ENCODE measurements at regions not wholly inside any gene's neighbourhood (a gene's known extent, or its start where the extent isn't known, plus 50 kb on each side); places are given as distances from the start of the nearest gene placed in this dataset.

- TF ChIP-seq ZNF619 (CRISPR knock-in tag; IDR thresholded peaks at IDR 0.05) (no peak), CAMTA2 (CRISPR knock-in tag; IDR thresholded peaks at IDR 0.05; ENCODE audit: borderline replicate concordance) (no peak), KAT2B (IDR thresholded peaks at IDR 0.05; ENCODE audit: borderline replicate concordance, low read depth, low read length) (no peak), NFIC (IDR thresholded peaks at IDR 0.05; ENCODE audit: low read length) (no peak), E2F1 (CRISPR knock-in tag; IDR thresholded peaks at IDR 0.05) (no peak), DPF2 (CRISPR knock-in tag; IDR thresholded peaks at IDR 0.05; ENCODE audit: borderline replicate concordance, low read depth) (no peak), MXI1 (IDR thresholded peaks at IDR 0.05; ENCODE audit: borderline replicate concordance, low read depth, low read length) (no peak), BHLHE40 (IDR thresholded peaks at IDR 0.05; ENCODE audit: low read length) (no peak), YEATS4 (CRISPR knock-in tag; IDR thresholded peaks at IDR 0.05; ENCODE audit: borderline replicate concordance) (no peak), POLR2AphosphoS2 (IDR thresholded peaks at IDR 0.05; ENCODE audit: low read depth, low read length) (no peak), ZNF441 (CRISPR knock-in tag; IDR thresholded peaks at IDR 0.05; ENCODE audit: borderline replicate concordance) (no peak)
- TF ChIP-seq, protein P1, sequence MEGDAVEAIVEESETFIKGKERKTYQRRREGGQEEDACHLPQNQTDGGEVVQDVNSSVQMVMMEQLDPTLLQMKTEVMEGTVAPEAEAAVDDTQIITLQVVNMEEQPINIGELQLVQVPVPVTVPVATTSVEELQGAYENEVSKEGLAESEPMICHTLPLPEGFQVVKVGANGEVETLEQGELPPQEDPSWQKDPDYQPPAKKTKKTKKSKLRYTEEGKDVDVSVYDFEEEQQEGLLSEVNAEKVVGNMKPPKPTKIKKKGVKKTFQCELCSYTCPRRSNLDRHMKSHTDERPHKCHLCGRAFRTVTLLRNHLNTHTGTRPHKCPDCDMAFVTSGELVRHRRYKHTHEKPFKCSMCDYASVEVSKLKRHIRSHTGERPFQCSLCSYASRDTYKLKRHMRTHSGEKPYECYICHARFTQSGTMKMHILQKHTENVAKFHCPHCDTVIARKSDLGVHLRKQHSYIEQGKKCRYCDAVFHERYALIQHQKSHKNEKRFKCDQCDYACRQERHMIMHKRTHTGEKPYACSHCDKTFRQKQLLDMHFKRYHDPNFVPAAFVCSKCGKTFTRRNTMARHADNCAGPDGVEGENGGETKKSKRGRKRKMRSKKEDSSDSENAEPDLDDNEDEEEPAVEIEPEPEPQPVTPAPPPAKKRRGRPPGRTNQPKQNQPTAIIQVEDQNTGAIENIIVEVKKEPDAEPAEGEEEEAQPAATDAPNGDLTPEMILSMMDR (CRISPR knock-in tag; IDR thresholded peaks at IDR 0.05), result no peak
Observed at GRCh38 chr5:167417662-167418061, 873.8 kb upstream of the WWC1 start.
